ENCODE measurements at regions not wholly inside any gene's neighbourhood (a gene's known extent, or its start where the extent isn't known, plus 50 kb on each side); places are given as distances from the start of the nearest gene placed in this dataset.
"Not testable (repeated sequence)": the region's sequence is repeated elsewhere in the genome, so short reads cannot be mapped to it uniquely, and the experiment has no call there.

- no peak for DNase-seq
These were observed 746.0 kb upstream of the DEFB115 start for GRCh38 chr20:30511322-30512030.

- no peak for DNase-seq
These were observed 744.3 kb upstream of the DEFB115 start for GRCh38 chr20:30513050-30513628.

GRCh38 chr20:30515915-30516314, 741.5 kb upstream of the DEFB115 start:
- DNase-seq, result not testable (repeated sequence)

- not testable (repeated sequence) for DNase-seq
These were observed 738.6 kb upstream of the DEFB115 start for GRCh38 chr20:30518906-30519305.

- DNase-seq, result not testable (repeated sequence)
These were observed 735.6 kb upstream of the DEFB115 start for GRCh38 chr20:30521686-30522415.

GRCh38 chr20:30524155-30524554, 733.3 kb upstream of the DEFB115 start:
- not testable (repeated sequence) for DNase-seq

- not testable (repeated sequence) for DNase-seq
These were observed 732.7 kb upstream of the DEFB115 start for GRCh38 chr20:30524761-30525160.

- DNase-seq, result not testable (repeated sequence)
These were observed 723.8 kb upstream of the DEFB115 start for GRCh38 chr20:30533653-30534052.

GRCh38 chr20:30537459-30537858, 720.0 kb upstream of the DEFB115 start:
- not testable (repeated sequence) for DNase-seq

GRCh38 chr20:30540330-30541069, 717.0 kb upstream of the DEFB115 start:
- DNase-seq, result not testable (repeated sequence)

- not testable (repeated sequence) for DNase-seq
These were observed 706.2 kb upstream of the DEFB115 start for GRCh38 chr20:30551236-30551635.

- DNase-seq, result not testable (repeated sequence)
These were observed 700.7 kb upstream of the DEFB115 start for GRCh38 chr20:30556797-30557196.

GRCh38 chr20:30565086-30565485, 692.4 kb upstream of the DEFB115 start:
- not testable (repeated sequence) for DNase-seq

GRCh38 chr20:30569867-30570266, 687.6 kb upstream of the DEFB115 start:
- DNase-seq, result not testable (repeated sequence)

- DNase-seq, result not testable (repeated sequence)
These were observed 686.8 kb upstream of the DEFB115 start for GRCh38 chr20:30570622-30571021.

- DNase-seq, result not testable (repeated sequence)
These were observed 683.1 kb upstream of the DEFB115 start for GRCh38 chr20:30574337-30574736.

GRCh38 chr20:30579069-30579468, 678.4 kb upstream of the DEFB115 start:
- DNase-seq, result not testable (repeated sequence)

GRCh38 chr20:30579824-30580438, 677.5 kb upstream of the DEFB115 start:
- peak; percentile 32 for DNase-seq

GRCh38 chr20:30581839-30582238, 675.6 kb upstream of the DEFB115 start:
- not testable (repeated sequence) for DNase-seq

GRCh38 chr20:30584403-30584802, 673.1 kb upstream of the DEFB115 start:
- not testable (repeated sequence) for DNase-seq

GRCh38 chr20:30585244-30585796, 672.1 kb upstream of the DEFB115 start:
- peak; percentile 21 for DNase-seq

GRCh38 chr20:30586178-30586577, 671.3 kb upstream of the DEFB115 start:
- DNase-seq, result not testable (repeated sequence)
